Putamen (tissue), 1 donor: ENCODE measurements at regions not wholly inside any gene's neighbourhood (a gene's known extent, or its start where the extent isn't known, plus 50 kb on each side); places are given as distances from the start of the nearest gene placed in this dataset.
A peak's percentile ranks its signal among the peaks of the same experiment; 100 is the strongest.
"Not testable (repeated sequence)": the region's sequence is repeated elsewhere in the genome, so short reads cannot be mapped to it uniquely, and the experiment has no call there.

Source experiments
- DNase-seq: peaks from one replicate; pipeline ENCODE4 v3.0.0-alpha.2; 2016; ENCODE audit warnings: low spot score

DNA sequence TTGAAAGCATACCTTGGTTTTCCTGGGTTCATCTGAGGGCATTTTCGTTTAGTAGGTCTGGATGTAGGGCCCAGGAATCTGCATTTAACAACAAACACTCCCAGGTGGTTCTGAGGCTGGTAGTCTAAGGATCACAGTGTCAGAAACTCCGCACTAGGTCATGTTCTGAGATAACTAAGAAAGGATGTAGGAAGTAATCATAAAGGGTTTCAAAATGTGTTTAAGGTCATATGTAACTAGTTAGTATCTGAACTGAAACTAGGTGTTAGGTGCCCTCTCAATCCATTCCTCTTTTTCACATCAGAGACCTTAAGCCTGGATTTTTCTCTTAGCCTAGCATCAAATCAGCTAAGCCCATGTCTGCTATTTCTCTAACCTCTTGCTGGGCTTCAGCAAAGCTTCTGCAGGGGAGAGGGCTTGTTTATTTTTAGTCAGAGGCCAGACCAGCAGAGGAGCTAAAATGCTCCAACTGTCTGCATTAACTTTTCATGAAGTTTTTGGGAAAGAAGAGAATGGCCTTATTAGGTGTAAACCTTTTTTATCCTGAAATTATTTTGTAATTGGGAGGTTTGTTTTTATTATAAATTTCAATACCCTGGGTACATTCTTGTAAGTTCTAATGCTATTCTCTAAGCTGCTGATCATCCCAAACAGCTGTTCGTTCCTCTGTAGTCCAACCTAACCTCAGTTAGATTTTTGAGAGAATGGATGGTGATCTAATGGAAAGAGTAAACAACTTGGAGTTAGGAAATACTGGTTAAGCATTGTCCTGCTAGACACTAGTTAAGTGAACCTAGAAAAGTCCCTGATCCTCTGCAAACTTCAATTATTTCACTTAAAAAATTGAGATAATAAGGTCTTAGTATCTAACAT is 262.8 kb upstream of the RFC3 start:
- no peak for DNase-seq

- DNase-seq, result no peak
These were observed 261.1 kb upstream of the RFC3 start for GRCh38 chr13:33556828-33557227.

DNA sequence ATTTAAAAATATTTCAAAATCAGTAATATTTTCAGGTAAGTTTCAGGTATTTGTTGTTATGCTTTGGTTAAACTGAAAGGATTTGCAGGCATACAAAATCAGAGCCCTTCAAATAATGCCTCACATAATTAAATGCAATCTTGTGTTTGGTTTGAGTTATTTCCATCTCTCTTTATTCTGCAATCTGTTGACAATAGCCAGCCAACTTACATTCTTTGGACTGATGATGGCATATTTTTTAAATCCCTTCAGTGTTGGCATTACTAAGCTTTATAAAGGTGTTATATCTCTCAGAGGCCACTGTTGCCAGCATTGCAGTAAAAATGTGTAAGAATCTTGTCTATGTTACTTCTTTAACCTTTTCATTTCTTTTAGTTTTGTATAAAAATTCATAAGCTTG is 257.2 kb upstream of the RFC3 start:
- DNase-seq, result no peak

DNA sequence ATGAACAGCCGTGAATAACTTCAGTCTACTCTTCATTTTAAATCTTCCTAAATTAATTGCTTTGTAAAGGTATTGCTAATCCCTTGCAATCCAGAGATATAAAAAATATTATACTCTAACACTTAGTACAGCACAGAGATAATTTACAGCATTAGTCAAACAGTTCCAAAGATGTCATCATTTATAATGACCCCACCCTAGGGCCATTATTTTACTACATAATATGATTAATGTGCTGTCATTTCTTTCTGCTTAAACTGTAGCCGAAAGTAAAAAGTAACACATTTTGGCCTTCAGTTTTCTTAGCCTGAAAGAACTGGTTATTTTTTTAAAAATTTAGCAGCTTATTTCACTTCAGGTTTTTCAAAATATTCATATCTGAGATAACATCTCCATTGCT is 256.3 kb upstream of the RFC3 start:
- no peak for DNase-seq

- DNase-seq, result no peak
These were observed 246.3 kb upstream of the RFC3 start for GRCh38 chr13:33571618-33572017.

DNA sequence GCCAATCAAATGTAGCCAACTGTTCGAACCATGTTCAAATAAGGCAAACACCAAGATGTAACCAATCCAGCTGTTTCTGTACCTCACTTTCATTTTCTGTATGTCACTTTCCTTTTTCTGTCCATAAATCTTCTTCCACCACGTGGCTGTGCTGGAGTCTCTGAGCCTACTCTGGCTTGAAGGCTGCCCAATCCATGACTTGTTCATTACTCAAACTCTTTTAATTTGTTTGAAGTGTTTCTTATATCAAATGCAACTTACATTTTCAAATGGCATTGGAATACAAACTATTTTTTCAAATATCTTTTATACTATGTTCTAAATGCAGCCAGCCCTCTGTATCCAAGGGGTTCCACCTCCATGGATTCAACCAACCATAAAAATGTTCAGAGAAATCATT is 245.6 kb upstream of the RFC3 start:
- DNase-seq, result not testable (repeated sequence)

DNA sequence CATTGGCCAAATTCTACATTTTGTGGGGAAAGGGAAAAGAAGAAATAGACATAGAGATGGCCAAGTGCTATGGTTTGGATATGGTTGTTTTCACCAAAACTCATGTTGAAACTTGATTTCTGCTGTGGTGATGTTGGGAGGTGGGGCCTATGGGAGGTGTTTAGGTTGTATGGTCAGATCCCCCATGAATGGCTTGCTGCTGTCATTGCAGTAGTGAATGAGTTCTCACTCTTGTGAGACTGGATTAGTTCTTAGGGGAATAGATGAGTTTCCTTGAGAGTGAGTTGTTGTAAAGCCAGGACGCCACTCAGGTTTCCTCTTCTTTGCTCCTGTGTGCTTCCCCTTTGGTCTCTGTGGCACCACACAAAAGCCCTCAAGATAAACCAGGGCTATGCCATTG is 242.6 kb upstream of the RFC3 start:
- no peak for DNase-seq

DNA sequence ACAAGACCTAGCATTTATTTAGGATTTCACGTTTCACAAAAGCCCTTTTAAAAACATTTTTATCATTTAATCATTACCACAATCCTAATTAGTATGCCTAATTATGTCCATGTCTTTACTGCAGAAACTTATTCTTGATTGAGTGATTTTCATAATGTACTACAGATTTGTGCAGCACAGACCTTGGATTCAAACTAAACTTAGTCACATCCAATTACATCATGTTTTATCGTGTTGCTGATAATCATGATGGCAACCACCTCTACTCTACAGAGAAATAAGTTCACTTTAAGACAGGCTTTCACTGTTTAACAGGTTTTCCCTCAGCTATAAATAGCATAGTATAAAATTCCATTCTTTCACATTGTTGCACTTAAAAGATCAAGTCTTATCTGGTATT is 240.9 kb upstream of the RFC3 start:
- DNase-seq, result no peak

DNA sequence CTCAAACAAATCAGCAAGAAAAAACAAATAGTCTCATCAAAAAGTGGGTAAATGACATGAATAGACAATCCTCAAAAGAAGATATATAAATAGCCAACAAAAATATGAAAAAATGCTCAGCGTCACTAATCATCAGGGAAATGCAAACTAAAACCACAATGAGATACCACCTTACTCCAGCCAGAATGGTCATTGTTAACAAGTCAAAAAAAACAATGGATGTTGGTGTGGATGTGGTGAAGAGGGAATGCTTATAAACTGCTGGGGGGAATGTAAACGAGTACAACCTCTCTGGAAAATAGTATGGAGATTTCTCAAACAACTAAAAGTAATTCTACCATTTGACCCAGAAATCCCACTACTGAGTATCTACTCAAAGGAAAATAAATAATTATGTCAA is 239.2 kb upstream of the RFC3 start:
- no peak for DNase-seq

- DNase-seq, result no peak
These were observed 235.8 kb upstream of the RFC3 start for GRCh38 chr13:33582121-33582520.

- DNase-seq, result no peak
These were observed 234.6 kb upstream of the RFC3 start for GRCh38 chr13:33583398-33583797.

DNA sequence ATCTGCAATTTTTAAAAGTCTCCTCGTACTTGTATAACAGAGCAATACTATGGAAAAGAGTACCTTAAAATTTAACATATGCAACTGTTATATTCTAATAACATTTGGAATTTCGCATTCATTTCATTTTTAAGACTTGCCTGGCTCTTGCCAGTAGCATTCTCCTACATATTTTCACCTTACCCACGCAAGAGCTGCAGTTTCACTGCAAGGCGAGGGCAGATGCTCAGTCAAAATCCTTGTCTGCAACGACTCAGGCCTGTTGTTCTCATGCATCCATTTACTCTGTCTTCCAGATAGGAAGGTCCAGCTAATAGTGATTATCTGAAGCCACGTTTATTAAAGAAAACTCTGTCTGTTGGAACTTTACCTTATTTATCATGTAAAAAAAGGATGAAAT is 227.0 kb upstream of the RFC3 start:
- DNase-seq, result no peak

- DNase-seq, result peak; percentile 65
These were observed 211.3 kb upstream of the RFC3 start for GRCh38 chr13:33606692-33607091.

DNA sequence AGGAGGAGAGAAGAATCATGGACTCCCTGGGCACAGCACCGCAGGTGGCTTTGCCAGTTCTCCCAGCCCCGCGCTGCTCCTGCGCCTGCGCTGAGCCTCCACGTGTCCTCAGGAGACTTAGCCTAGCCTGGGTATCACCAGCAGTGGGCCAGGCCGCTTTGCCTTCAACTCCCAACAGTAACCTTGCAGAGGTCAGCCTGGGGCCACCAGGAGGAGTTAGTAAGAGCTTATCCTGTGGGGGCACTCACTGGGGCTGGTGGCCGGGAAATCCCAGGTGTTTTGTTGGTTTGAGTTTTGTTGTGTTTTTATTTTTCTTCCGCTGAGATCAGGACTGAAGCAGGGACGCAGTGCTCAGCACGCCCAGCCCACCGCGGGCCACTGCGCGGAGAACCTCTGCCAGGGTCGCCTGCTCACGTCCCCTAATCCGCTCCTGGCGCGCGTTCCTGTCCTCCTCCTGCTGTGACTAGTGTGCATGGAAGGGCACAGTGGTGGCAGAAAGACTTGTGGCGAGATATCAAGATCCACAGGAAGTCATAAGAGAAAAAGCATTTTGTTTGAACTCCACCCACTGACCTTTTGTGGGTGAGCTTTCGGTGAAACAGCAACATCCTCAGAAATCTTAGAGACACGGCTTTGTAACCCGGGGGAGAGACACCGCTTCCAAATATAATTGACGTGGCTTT is 207.4 kb upstream of the RFC3 start:
- peak; percentile 81 for DNase-seq

DNA sequence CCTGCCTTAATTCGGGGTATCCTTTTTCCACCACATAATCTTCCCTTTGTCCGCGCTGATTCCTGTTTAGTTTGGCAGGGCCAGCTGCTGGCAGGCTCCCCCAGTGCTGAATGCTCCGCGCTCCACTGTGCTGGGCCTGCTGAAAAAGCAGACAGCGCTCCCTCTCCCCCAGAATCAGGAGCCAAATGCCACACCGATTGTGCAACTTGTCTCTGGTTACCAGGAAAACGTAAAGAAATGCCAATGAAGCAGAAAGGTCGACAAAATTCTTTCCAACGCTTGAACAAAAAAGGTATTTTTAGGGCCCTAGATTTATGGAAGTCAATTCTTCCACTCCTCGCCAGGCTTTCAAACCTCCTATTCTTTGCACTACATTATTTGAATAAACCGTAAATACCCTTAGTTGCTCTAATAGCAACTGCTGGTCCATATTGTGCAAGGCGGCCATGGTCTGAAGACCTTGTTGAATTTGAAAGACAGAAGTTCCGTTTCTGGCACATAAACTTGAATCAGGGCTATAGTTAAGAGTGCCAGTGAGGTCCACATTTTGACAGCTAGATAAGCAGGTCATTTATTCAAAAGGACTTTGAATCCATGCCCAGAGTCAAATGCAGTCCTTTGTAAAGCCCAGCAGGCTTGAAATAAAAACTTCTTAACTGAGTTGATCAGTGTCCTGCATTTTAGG is 206.7 kb upstream of the RFC3 start:
- peak; percentile 80 for DNase-seq

GRCh38 chr13:33612641-33613638 is 205.0 kb upstream of the RFC3 start:
- no peak for DNase-seq

DNA sequence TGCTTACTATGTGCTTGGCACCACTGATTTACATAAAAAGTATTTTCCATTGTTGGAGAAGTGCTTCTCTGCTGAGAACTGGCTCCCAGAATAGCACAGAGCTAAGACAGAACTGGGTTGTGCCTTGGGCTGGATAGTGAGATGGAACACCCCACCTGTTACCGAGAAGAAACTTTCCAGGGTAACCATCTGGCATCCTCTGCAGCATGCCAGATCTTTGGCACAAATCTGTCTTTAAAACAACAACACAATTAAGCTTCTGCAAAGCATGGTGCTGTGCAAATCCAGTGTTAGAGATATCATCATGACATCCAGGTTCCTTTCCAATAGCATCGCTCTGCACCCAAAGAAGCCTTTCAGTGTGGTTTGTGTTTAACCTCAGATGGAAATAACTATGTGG is 202.5 kb upstream of the RFC3 start:
- DNase-seq, result no peak

GRCh38 chr13:33616130-33616529 is 201.8 kb upstream of the RFC3 start:
- no peak for DNase-seq

- DNase-seq, result no peak
These were observed 200.9 kb upstream of the RFC3 start for GRCh38 chr13:33617055-33617454.

- no peak for DNase-seq
These were observed 193.7 kb upstream of the RFC3 start for GRCh38 chr13:33624253-33624652.

GRCh38 chr13:33624740-33625139 is 193.2 kb upstream of the RFC3 start:
- no peak for DNase-seq

GRCh38 chr13:33626407-33626806 is 191.5 kb upstream of the RFC3 start:
- no peak for DNase-seq
